ENCODE measurements at regions not wholly inside any gene's neighbourhood (a gene's known extent, or its start where the extent isn't known, plus 50 kb on each side); places are given as distances from the start of the nearest gene placed in this dataset.

DNA sequence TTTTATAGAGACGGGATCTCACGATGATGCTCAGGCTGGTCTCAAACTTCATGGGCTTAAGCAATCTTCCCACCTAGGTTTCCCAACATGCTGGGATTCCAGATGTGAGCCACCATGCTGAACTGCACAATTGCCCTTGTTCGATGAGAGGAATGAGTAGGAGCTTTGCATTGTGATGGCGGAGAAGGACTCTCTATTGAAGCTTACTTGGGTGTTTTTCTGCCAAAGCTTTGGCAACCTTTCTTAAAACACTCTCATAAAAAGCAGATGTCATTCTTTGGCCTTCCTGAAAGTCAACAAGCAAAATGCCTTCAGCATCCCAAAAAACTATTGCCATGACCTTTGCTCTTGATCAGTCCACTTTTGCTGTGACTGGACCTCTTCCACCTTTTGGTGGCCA is 904.8 kb upstream of the TMEM132C start:
- no peak for DNase-seq

DNA sequence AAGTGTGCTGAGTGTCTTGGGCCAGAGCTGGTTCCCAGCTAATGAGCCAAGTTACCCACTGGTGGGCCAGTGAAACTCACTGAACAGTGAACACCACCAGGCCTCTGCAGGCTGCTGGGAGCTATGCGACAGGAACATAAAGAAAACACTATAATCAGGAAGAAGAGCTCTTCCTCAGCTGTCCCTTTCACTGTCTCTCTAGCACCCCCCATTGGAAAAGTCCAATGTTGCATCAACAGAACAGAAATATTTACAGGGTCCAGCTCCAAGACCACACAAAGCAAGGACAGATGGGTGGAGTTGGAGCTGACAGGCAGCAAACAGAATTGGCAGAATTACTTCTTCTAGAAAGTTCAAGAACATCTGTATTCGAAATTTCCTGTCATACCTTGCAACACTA is 903.6 kb upstream of the TMEM132C start:
- DNase-seq = no peak

DNA sequence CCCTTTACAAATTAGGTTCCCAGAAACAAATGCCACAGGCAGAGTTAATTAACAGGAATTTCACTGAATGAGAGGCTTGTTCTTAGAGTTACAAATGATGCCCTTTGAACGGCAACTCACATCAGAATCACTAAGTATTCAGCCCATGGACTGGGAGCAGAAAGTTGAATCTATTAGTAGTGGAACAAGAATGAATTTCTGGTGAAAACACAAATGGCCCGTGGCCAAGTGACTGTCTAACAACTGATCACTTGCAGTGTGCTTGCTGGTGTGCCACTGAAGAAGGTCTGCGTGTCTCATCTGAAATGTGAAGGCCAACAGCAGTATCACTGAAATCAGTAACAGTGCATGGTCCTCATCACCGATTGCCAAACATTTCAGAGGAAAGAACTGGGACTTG is 893.4 kb upstream of the TMEM132C start:
- no peak for DNase-seq

DNA sequence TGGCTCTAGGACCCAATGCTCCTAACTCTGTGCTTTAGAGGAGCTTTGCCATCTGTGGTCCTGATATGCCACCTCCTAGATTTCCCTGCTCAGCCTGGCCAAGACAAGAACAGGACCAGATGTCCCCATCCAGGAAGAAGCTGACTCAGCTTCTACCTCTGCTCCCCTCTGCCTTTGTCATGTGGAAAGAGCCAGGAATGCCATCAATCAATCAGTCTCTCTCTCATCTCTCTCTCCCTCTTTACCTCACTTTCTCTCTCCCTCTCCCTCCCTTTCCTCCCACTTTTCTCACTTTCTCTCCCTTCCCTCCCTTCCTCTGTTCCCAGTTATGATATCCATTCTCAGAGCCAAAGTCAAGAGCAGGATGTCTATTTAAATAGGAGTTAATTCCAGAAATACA is 892.5 kb upstream of the TMEM132C start:
- DNase-seq = no peak

DNA sequence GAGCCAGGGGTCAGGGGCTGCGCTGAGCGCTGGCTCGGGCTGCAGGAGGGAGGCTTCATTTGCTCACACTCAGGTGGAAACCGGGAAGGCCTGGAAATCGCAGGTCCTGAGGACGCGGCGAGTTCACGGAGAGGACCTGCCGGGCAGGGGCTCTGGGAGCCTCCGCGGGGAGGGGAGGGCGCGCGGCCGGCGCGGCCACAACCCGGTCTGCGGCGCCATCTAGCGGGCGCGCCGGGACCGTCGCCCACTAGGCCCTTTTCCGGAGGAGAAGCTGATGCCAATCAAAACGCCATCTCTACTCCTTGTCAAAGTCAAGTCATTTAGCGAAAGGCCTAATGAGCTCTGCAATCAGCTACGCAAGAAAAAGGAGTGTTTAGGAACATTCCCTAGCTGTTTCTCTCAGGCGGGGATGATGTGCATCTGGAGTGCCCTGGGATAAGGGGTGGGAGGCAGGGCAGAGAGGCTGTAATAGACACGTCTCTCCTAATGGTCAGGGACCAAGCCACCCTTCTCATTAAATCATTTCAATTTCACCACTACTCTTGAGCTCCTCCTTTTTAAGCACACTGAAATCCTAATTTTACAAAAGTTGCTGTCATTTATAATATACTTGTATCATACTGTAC is 885.8 kb upstream of the TMEM132C start:
- DNase-seq = no peak

DNA sequence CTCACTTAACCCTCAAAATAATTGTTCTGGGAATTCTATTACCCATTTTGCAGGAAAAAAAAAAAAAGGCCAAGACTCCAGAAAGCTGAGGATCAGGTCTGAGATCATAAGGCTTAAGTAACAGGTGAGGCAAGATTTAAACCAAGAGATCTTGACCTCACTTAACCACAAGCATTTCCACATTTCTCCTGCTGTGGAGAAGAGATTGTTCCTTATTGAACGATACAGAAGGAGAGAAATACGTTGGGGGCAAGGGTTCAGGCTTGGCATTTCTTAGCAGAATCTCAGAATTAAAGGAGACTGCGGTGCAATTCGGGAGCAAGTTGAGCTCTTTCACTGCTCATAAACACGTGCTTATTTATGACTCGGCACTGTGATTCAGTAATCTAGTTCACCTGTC is 885.3 kb upstream of the TMEM132C start:
- no peak for DNase-seq

DNA sequence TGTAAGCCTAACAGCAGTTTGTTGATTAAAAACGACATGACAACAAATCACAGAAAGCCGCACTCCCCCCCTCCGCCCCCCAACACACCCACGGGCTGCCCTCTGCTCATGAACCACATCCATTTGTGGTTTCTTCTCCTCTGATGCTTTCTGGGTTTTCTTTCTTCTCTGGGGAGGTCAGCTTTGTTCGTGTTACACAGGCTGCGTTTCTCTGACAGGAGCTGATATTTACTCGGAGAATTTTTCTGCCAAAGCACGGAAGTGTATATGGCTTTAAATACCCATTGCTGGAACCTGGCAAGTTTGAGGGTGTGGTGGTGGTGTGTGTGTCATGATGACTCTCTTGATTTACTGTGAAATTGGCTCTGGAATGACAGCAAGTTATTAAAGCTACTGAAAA is 883.7 kb upstream of the TMEM132C start:
- no peak for DNase-seq

DNA sequence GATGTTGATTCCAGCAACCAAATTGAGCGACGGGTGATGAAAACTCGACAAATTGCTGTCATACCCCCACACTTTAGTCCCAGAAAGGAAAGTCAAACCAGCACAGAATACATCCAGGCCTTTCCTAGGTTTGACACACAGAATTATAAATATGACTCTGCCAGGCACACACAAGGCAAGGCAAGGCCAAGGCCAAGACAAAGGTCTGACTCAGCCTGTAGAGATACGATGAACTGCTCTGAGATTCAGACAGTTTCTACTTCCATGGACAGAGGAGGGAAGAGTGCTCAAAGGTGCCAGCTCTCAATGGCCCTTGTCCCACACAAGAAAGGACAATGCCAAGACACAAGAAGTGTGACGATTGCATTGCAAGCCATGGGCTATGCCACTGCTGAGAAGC is 880.2 kb upstream of the TMEM132C start:
- no peak for DNase-seq

DNA sequence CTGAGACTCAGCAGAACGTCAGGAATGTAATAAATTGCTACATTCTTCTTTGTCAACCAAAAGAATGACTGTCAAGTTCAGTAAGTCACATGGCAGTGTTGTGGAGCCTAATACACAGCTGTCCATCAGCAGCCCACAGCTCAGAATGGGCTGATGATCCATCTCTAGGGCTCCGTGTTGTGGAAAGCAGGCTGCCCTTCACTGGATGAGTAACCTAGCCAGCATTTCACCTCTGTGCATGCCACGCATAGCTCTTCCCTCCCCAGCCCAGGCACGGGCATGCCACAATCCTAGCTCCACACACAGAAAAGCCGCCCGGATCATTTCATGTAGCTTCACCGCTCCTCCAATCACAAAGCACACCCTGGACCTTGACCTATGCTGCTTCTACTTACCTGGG is 878.0 kb upstream of the TMEM132C start:
- no peak for DNase-seq

DNA sequence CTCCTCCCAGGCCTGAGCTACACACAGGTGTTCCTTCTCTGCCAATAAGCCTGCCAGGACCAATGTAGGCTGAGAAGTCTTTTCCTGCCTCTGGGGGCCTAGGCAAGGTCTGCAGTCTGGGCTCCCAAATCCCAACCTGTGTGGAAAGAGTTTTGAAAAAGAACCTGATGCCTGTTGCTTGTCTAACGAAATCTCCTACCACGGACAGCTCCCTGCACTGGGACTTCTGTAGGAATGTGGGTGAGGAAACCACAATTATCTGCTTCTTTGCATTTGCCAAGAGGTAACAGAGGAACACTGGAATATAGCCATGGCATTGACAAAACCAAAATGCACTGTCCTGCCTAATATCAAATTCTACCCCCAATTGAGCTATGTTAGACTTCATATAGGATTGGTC is 877.0 kb upstream of the TMEM132C start:
- no peak for DNase-seq

DNA sequence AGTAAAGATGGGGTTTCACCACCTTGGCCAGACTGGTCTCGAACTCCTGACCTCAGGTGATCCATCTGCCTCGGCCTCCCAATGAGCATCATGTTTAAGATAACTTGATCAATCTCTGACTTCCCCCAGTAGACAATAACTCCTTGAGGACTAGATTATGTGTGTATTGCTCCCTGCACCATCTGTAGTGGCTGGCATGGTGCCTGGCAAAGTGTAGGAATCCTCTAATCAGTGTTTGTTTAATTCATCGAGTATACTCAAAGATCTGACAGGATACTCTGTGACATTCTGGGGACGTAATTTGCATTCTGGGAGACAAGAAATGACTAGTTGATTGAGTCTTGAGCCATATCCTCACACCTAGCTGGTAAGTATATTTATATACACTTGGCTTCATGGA is 873.5 kb upstream of the TMEM132C start:
- no peak for DNase-seq

DNA sequence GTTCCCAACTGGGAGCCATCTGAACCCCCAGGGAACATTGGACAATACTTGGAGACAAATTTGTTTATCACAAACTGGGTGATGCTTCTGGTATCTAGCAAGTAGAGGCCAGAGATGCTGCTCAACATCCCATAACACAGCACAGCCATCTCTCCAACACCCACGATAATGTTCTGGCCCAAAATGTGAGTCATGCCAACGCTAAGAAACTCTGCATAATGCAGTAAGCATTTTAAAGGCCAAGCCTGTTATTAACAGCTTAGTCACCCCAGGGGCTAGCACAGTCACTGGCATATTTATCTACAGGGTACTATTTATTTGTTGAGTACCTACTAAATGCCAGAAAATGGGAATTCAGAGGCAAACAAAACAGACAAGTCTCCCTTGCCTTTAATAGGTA is 873.1 kb upstream of the TMEM132C start:
- DNase-seq = no peak

DNA sequence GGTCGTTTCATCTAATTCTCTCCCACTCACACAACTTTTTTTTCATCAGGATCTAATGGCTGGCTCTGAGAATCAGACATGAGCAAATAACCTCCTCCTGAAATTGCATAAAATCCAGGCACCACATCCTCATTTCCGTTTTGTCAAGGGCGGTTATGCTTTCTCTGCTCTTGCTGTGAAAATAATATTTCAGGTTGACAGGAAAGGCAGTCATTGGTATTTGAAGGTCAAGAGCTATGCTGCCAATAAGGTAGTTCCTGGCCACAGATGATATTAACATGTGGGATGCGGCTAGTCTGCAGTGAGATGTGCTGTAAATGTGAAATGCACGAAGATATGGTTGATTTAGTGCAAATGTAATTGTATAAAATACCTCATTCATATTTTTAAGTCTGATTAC is 870.2 kb upstream of the TMEM132C start:
- DNase-seq = no peak

DNA sequence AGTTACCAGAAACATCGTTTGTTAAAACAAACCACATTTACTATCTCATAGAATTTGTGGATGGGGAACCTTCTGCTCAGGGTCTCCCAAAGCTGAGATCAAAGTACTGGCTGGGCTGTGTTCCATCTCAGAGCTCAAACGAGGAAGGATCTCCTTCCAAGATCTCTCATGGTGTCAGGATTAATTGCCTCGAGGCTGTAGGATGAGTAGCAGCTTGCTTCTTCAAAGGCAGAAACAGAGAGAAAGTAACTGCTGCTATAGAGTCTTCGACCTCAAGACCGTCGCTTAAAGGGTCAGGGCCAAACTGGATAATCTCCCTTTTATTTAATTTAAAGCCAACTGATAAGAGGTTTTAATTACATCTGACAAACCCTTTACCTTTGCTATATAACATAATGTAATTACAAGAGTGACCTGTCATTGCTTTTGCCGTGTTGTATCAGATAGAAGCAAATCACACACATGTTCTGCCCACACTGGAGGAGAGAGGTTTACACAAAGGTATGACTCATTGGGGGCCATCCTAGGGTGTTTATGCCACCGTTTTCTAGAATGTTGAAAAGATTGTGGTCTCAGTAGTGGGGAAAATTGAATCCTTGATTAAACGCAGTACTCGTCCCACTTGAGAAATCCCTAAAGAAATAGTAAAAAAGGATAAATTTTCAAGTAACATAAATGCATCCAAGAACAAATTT is 868.8 kb upstream of the TMEM132C start:
- no peak for DNase-seq

DNA sequence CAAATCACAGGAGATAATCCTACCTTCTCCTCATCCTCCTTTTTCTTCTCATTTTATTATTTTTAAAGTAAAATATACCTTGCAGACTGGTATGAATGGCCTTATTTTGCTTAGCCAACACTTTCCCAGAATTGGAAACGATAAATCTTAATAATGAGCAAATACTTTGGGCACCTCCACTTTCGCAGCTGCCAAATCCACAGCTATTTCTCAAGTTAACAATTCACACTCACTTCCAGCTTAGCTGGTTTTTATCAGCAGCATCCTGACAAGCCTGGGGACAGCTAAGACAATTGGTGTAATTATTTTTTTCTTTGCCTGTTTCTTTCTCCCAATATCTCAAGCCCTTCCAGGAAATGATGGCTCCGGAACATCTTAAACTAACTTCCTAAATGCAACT is 867.5 kb upstream of the TMEM132C start:
- no peak for DNase-seq

DNA sequence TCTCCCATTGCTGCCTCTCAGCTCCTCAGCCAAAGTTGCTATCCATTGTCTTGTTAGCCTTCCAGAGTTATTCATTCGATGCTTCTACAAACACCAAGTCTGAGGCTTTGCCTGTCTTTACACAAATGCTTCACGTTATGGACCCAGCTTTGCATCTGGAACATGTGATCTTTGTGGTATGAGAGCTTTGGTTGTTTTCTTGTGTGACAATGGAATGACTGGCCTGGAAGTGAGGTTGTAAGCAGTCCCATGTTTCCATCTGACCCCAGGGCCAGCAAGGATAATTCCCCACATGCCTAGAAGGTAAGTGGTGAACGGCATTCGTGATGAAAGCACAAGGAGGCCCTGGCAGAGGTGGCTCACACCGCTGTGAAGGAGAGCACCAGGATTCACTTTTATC is 866.7 kb upstream of the TMEM132C start:
- DNase-seq = no peak

DNA sequence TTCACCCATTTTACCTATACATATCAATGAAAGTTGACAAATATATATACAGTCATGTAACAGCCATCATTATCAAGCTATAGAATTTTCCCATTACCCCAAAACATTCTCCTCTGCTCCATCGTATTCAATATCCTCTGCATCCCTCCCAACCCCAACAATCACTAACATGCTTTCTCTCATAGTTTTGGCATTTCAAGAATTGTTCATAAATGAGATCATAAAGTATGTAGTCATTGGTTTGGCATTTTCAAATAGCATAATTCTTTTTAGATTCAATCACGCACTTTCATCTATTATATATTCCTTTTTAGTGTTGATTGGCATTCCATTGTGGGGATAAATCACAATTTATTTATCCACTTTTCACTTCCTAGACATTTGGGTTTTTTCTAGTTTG is 866.0 kb upstream of the TMEM132C start:
- DNase-seq = no peak

DNA sequence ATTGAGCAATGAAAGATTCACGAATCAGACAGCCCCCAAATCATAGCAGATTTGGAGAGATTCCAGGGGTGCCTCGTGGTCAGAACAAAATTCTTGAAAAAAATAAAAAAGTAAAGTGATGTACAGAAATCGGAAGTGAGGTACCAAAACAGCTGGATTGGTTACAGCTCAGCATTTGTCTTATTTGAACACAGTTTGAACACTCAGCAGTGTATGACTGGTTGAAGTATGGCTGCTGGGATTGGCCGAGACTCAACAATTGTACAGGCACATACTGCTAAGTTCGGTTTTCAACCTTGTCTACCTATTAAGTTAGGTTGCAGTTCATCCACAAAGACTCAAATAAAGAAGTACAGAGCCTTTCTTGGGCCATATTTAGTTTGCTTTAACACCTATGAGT is 865.4 kb upstream of the TMEM132C start:
- no peak for DNase-seq

DNA sequence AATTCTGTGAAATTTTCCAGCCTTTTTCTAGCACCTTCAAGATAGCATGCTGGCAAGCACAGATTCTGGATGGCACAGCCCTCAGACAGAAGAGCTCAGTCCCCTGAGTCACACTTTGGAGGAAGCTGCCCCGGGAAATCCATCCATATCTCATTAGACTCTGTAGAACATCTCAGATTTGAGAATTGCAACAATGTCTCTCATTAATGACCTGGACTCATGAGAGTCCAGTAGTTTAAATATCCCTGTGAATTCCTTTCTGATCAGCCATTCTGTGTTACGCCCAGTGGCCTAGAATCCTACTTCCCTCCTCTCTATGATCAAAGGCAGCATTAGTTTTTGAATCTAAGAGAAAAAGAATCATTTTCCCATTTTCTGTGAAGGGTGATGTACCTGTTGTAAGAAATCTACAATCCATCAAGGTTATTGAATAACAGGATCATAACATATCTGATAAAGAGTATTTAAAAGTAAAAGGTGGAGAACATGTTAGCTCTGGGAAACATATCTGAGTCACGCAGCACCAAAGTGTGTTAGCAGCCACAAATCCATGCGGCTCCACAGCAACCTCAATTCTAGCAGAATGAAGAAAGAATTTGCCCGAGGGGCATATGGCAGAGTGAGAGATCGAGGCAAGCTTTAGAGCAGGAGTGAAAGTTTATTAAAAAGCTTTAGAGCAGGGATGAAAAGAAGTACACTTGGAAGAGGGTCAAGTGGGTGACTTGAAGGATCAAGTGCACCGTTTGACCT is 855.6 kb upstream of the TMEM132C start:
- DNase-seq = no peak

DNA sequence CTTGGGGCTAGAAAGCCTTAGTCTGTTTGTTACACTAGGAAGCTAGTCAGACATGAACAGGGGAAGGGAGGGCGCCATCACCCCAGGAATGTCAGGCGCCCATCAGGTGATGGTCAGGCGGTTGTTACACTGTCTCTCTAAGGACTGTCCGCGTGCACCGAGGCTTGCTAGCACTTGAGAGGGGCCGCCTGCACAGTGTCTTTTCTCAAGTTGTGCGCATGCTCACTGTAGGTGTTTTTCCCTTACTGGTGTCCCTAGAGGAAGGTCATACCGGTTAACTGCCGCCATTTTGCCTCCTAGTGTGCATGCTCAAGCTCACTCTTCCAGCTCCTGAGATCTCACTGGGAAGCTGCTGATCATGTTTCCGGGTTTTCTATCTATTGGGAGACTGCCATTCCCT is 855.0 kb upstream of the TMEM132C start:
- no peak for DNase-seq

DNA sequence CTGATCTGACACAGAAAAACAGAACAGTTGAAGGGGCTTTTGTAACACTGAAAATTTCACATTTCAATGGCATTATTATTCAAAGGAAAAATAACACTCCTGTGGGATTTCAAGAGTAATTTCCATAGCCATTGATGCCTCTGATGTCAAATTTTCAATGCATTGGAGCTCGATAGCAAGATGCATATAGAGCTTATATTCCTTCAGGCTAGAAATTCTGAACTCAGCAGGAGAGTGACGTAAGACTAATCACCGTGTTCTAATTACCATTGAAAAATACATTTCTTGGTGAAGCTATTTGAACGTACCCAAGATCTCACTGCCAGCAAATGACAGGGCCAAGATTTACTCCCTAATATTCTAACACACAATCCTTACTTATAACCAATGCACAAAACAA is 854.1 kb upstream of the TMEM132C start:
- DNase-seq = no peak

DNA sequence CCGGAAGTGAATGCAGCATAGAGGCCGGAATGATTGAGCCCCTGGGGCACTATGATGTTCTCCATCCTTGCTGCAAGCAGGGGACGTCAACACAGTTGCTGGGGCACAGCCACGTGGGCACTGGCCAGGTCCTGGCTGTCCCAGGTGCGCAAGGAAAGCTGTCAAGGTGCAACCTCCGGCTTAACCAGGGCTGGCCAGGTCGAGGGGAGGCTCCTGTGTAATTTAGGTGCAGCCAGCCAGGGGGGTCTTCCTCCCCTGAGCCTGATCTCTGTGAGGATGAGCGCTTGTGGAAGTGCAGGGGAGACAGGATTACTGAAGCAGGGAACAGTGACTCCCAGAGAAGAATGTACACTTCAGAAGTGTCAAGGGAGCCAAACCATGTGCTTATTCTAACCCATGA is 852.8 kb upstream of the TMEM132C start:
- no peak for DNase-seq

DNA sequence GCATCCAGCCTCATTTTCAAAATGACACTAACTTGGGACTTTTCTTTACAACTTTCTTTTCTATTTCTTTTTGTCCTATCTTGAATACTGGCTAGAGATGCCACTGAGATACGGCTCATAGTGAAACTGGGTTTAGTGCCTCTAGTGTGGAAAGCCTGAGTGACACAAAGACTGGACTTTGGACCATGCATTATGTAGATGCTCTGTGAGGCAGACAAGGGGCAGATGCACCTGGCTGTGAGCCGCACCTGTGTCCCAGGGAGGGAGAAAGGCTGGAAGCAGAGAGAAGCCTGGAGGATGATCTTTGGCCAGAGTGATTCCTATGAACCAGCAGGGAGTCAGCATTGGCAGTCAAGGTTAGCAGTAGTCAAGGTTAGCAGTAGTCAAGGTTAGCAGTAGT is 852.3 kb upstream of the TMEM132C start:
- DNase-seq = no peak

DNA sequence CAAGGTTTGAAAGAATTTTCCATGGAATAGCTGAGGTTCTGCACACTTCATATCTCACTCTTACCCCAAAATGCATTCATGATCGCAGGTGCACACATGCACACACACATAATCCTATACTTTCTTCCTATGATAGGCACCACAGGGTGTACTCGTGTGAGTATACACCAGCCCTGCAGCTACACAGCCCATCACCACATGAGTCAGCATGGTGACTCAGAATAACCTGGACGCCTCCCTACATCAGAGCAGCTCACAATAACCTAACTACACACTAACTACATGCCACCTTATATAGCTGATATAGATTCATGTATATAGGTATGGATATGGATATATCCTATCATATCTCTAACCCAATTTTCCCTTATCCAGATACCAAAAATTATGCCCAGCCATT is 850.2 kb upstream of the TMEM132C start:
- no peak for DNase-seq

DNA sequence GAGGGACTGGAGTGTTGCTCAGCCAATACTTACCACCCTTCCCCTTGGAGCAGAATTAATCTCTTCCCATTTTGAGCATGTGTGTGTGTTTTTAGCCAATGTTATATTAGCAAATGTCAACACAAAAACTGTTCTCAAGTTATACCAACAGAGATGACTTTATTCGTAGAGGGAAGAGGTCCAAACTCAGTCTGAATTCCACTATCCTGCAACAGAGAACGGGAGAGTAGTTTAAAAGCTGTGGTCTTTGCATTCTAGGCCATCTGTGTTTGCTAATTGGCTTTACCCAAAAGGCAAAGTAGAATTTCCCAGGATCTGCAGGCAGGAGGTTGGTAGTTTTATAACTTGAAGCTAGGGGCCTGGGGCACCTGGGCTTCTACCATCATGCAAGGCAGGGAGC is 847.9 kb upstream of the TMEM132C start:
- DNase-seq = no peak

All from CD4-positive, alpha-beta T cell treated with Interleukin-4 for 4 hours (primary cell).